Activated CD8-positive, alpha-beta memory T cell treated with anti-CD3 and anti-CD28 coated beads for 48 hours (primary cell): ENCODE measurements at regions not wholly inside any gene's neighbourhood (a gene's known extent, or its start where the extent isn't known, plus 50 kb on each side); places are given as distances from the start of the nearest gene placed in this dataset.
"Not testable (repeated sequence)": the region's sequence is repeated elsewhere in the genome, so short reads cannot be mapped to it uniquely, and the experiment has no call there.

ENCODE experiments used
- DNase-seq, 3 experiments: peaks; one replicate each; pipeline ENCODE4 v3.0.0-alpha.2; 2020; ENCODE audit warnings: low read depth in 2 of 3, low spot score in 2 of 3

- no peak for DNase-seq
Observed at GRCh38 chr7:16369855-16370254, 51.5 kb downstream of the CRPPA start.

- DNase-seq, result not testable (repeated sequence)
Observed at GRCh38 chr7:16369309-16369708, 52.0 kb downstream of the CRPPA start.

GRCh38 chr7:16368885-16369284 lies 52.5 kb downstream of the CRPPA start:
- DNase-seq, result no peak

- no peak for DNase-seq
Observed at GRCh38 chr7:16367115-16367514, 54.2 kb downstream of the CRPPA start.

GRCh38 chr7:16365952-16366351 lies 55.4 kb downstream of the CRPPA start:
- no peak for DNase-seq

GRCh38 chr7:16365177-16365576 lies 56.2 kb downstream of the CRPPA start:
- no peak for DNase-seq

- no peak for DNase-seq
Observed at GRCh38 chr7:16359216-16359615, 62.1 kb downstream of the CRPPA start.

GRCh38 chr7:16357921-16358320 lies 63.4 kb downstream of the CRPPA start:
- DNase-seq, result no peak

GRCh38 chr7:16357474-16357873 lies 63.9 kb downstream of the CRPPA start:
- no peak for DNase-seq

- no peak for DNase-seq
Observed at GRCh38 chr7:16356301-16356958, 64.9 kb downstream of the CRPPA start.

- DNase-seq, result no peak
Observed at GRCh38 chr7:16354573-16354972, 66.8 kb downstream of the CRPPA start.

GRCh38 chr7:16353226-16353625 lies 68.1 kb downstream of the CRPPA start:
- no peak for DNase-seq

- no peak for DNase-seq
Observed at GRCh38 chr7:16350634-16351033, 70.7 kb downstream of the CRPPA start.

- no peak for DNase-seq
Observed at GRCh38 chr7:16348251-16348650, 73.1 kb downstream of the CRPPA start.

- DNase-seq, result no peak
Observed at GRCh38 chr7:16347827-16348192, 73.5 kb downstream of the CRPPA start.

GRCh38 chr7:16347066-16347826 lies 74.1 kb downstream of the CRPPA start:
- no peak for DNase-seq

- no peak for DNase-seq
Observed at GRCh38 chr7:16345979-16346958, 75.1 kb downstream of the CRPPA start.

GRCh38 chr7:16344927-16345326 lies 76.4 kb downstream of the CRPPA start:
- DNase-seq, result no peak

GRCh38 chr7:16343612-16344011 lies 77.7 kb downstream of the CRPPA start:
- no peak for DNase-seq

GRCh38 chr7:16338065-16338464 lies 83.3 kb downstream of the CRPPA start:
- no peak for DNase-seq

- DNase-seq, result no peak
Observed at GRCh38 chr7:16326106-16326505, 95.2 kb downstream of the CRPPA start.

- DNase-seq, result no peak
Observed at GRCh38 chr7:16323313-16323712, 98.0 kb downstream of the CRPPA start.
